ENCODE measurements at regions not wholly inside any gene's neighbourhood (a gene's known extent, or its start where the extent isn't known, plus 50 kb on each side); places are given as distances from the start of the nearest gene placed in this dataset.

DNA sequence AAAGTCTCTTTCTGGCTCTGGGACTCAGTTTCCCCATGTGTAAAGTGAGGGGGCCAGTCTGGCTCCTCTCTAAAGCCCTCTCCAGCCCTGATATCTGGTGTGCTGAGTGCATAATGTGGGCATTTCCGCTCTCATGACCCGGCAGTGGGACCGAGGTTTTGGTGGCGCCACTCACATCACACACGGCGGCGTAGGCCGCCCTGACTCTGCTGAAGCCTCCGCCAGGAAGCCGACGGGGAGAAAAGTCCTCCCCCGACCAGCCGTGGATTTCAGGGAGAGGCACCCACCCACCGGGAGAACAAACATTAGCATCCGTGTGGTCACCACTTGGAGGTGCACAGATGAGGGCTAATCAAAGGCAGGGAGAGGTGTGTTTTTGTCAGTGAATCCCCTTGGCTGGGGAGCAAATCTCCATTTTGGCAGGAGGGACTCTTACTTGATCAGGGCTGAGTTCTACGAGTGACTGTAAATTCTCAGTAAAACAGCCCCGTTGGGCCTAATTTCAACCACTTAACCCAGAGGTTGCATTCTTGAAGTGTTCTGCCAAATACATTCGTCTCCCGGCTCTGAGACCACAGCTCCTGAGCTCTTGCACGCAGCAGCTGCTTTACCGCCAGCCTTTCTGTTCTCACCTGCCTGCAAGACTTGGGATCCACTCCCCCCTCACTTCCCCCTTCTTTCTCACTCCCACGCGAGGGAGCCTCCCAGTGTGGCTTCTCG lies 118.2 kb downstream of the FOXD2 start:
- TF ChIP-seq, protein P1, sequence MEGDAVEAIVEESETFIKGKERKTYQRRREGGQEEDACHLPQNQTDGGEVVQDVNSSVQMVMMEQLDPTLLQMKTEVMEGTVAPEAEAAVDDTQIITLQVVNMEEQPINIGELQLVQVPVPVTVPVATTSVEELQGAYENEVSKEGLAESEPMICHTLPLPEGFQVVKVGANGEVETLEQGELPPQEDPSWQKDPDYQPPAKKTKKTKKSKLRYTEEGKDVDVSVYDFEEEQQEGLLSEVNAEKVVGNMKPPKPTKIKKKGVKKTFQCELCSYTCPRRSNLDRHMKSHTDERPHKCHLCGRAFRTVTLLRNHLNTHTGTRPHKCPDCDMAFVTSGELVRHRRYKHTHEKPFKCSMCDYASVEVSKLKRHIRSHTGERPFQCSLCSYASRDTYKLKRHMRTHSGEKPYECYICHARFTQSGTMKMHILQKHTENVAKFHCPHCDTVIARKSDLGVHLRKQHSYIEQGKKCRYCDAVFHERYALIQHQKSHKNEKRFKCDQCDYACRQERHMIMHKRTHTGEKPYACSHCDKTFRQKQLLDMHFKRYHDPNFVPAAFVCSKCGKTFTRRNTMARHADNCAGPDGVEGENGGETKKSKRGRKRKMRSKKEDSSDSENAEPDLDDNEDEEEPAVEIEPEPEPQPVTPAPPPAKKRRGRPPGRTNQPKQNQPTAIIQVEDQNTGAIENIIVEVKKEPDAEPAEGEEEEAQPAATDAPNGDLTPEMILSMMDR (IDR thresholded peaks at IDR 0.05) = no peak
- no peak for TF ChIP-seq POLR2A (IDR thresholded peaks at IDR 0.05)

Measured in esophagus squamous epithelium (tissue), 4 donors.